GM12872 (cell line): ENCODE measurements at regions not wholly inside any gene's neighbourhood (a gene's known extent, or its start where the extent isn't known, plus 50 kb on each side); places are given as distances from the start of the nearest gene placed in this dataset.

Experiments
- CTCF ChIP-seq: IDR thresholded peaks from 3 replicates; pipeline ENCODE4 v1.5.1; 2011; ENCODE audit warnings: low read depth, mild to moderate bottlenecking, low read length, moderate library complexity; ENCODE audit not compliant: insufficient read depth

GRCh38 chrX:68935362-68935761, 106.5 kb downstream of the EFNB1 start:
- no peak for TF ChIP-seq CTCF

DNA sequence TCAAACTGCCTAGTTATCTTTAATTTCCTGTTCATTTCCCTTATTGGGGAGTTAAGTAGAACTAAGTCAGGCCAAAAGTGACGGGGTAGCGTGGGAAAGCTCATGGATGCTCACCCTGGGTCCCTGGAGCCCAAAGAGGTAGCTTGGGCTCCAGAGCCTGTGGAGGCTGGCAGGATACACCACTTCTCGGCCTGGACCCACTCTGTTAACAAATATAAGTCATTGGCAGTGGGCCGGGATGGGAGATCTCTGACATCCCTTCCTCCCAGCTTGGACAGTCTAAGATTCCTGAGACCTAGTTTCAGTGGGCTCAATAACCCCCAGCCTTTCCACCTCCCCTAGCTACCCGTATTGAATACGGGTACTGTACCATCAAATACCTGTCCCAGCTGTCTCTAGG, 106.1 kb downstream of the EFNB1 start:
- TF ChIP-seq CTCF: no peak

GRCh38 chrX:68934421-68934820, 105.6 kb downstream of the EFNB1 start:
- no peak for TF ChIP-seq CTCF

- TF ChIP-seq CTCF: no peak
These were observed 103.8 kb downstream of the EFNB1 start for GRCh38 chrX:68932611-68933010.

DNA sequence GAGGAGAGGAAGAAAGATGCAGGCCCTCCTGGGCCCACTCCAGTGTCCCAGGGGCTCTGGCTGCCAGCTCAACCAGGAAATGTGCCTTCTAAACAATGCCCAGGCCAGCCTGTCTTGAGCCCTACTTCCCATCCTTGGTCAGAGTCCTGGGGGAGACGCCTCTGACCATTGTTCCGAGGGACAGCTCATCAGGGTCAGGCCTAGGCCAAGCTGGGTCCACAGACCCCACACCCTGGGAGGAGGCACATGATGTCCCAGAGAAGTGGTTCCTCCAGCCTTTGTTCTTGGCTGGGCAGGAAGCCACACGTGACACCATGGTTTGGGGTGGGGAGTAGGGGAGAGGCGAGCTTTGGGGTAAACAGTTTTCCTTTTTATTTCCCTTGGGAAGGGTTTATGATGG, 102.5 kb downstream of the EFNB1 start:
- TF ChIP-seq CTCF: no peak

DNA sequence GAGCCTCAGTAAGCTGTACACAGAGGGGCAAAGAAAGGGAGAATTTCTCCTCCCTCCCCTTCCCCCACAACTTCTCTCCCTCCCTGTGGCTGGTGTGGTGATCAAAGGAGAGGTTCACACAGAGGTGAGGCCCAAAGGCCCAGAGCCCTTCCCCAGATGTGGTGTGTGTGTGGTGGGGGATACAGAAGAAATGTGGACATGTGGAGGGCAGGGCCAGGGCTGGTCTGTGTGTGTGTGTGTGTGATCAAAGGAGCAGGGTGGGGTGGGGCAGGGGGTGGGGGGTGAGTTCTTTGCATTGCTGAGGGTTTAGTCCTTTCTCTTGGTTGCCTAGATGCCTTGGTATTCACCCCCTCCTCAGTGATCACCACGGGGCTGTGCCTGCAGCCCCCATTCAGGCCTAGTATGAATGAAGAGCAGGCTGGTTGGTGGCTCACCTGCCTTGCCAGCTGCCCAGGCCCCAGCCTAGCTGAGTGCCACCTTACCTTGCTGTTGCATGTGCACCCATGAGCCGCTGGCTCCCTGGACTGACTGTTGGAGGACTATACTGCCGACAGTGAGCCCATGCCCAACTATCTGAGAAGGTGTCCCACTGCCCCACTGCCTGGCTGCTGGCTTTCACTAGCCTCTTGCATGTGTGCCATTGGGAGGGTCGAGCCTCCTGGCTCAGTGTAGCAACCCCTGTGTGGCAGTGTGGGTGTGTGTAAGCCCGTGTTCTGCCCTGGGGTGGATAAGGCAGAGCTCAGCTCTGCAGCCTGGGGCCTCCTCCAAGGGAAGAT, 101.9 kb downstream of the EFNB1 start:
- no peak for TF ChIP-seq CTCF

DNA sequence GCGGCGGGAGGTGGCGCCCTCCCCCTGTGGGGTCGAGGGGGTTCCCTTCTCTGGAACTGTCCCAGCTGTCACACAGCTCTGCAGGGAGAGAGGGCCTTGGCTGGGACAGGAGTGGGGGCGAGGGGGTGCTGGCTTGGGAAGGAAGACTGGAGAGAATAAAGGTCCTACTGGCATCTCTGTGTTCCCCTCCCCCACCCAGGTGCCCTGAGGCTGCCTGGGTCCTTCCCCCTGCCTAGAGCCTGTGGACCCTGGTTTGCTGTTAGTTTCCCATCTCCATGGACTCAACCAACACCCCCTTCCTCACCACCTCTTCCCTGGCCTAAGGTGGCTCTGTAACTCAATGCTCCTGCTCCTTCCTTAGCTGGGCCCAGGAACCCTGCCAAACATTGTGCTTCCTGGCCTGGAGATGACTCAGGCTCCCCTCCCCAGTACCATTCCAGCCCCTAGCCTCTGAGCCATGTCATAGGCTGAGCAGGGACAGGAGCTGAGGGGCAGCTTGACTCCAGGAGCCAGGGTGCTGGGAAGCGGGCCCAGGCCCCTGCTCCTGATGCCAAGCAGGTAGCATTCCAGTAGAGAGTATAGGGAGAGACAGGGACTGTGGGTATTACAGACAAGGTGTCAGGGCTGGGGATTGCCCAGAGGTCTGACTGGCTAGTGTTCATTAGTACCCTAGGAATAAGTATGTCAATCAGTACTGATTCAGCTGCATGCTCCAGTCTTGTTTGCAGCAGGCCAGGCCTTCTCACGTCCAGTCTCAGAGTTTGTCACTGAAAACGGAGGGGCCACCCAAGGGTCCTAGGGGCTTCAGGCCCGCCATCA, 100.7 kb downstream of the EFNB1 start:
- TF ChIP-seq CTCF: no peak
